ENCODE measurements at regions not wholly inside any gene's neighbourhood (a gene's known extent, or its start where the extent isn't known, plus 50 kb on each side); places are given as distances from the start of the nearest gene placed in this dataset.
"Not testable (repeated sequence)": the region's sequence is repeated elsewhere in the genome, so short reads cannot be mapped to it uniquely, and the experiment has no call there.

DNA sequence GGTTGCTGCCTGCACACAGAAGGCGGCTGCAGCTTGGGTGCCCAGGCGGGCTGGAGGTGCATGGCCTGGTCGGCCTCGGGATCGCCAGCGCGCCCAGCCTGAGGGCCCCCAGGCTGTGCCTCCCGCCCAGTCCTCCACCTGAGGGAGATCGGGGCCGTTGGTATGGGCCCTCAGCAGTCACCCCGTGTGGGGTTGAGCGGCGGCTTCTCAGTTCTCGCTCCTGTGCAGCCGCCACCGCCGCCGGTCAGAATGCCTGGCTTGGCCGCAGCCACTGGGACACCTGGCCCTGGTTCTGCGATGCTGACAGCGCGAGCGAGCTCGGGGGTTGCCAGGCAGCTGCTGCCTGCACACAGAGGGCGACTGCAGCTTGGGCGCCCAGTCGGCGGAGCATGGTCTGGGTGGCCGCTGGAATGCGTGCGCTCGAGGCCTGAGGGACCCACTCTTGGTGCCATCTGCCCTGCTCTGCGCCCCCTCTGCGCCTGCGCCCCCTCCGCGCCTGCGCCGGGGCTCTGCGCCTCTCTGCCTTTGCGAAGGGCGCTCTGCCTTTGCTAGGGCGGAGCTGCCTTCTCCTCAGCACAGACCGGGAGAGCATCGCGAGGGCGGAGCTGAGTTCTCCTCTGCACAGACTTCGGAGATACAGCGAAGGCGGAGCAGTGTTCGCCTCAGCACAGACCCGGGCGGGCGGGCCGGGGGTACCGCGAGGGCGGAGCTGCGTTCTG is 84.6 kb upstream of the ZNG1F start:
- RAD21 ChIA-PET (ENCODE audit: low non-redundant PET in 1 of 2, low total read pairs in 2 of 2, uncharacterized antibody in 2 of 2, unreplicated experiment in 2 of 2); H3K27ac ChIP-seq (ENCODE audit: low read depth, low read length); POLR2A ChIA-PET; DNase-seq (ENCODE audit: low read depth, low spot score); H3K4me1 ChIP-seq (ENCODE audit: control insufficient read depth in 1 of 2, insufficient read depth in 2 of 2, low read length in 2 of 2); H3K4me2 ChIP-seq (ENCODE audit: low read length); H3K4me3 ChIP-seq (replicated peaks in 1 of 2; ENCODE audit: low read depth in 1 of 2, low read length in 2 of 2); H3K79me2 ChIP-seq (ENCODE audit: insufficient read depth, low read length); BruUV-seq (replicated peaks); H3K36me3 ChIP-seq (ENCODE audit: control insufficient read depth in 1 of 2, insufficient read depth in 2 of 2, low read length in 2 of 2); intact Hi-C loops (cut with micrococcal nuclease); CTCF ChIA-PET; H3K27me3 ChIP-seq (ENCODE audit: insufficient read depth, low read length); H3K9me2 ChIP-seq (ENCODE audit: insufficient read depth); H3K9me3 ChIP-seq (ENCODE audit: control insufficient read depth in 1 of 2, insufficient read depth in 1 of 2, low read depth in 1 of 2, low read length in 2 of 2); H2AFZ ChIP-seq (ENCODE audit: low read depth, low read length, poor library complexity, severe bottlenecking); H3K9ac ChIP-seq (ENCODE audit: low read length); H4K20me1 ChIP-seq (ENCODE audit: insufficient read depth): not testable (repeated sequence)
- ATAC-seq = 0 out of 2 replicates have a peak, but pooled peaks have one; percentile 49

- not testable (repeated sequence) for H2AFZ ChIP-seq (ENCODE audit: low read depth, low read length, poor library complexity, severe bottlenecking)
Observed at GRCh38 chr9:41272879-41273548, 83.9 kb upstream of the ZNG1F start.

GRCh38 chr9:41270992-41271391 is 81.9 kb upstream of the ZNG1F start:
- H3K4me1 ChIP-seq (ENCODE audit: control insufficient read depth in 1 of 2, insufficient read depth in 2 of 2, low read length in 2 of 2); BruUV-seq (replicated peaks); H3K4me2 ChIP-seq (ENCODE audit: low read length); DNase-seq (ENCODE audit: low read depth, low spot score); H3K36me3 ChIP-seq (ENCODE audit: control insufficient read depth in 1 of 2, insufficient read depth in 2 of 2, low read length in 2 of 2); CTCF ChIA-PET; RAD21 ChIA-PET (ENCODE audit: low non-redundant PET in 1 of 2, low total read pairs in 2 of 2, uncharacterized antibody in 2 of 2, unreplicated experiment in 2 of 2); H3K4me3 ChIP-seq (replicated peaks in 1 of 2; ENCODE audit: low read depth in 1 of 2, low read length in 2 of 2); H3K27me3 ChIP-seq (ENCODE audit: insufficient read depth, low read length); ATAC-seq; H3K27ac ChIP-seq (ENCODE audit: low read depth, low read length); intact Hi-C loops (cut with micrococcal nuclease); H2AFZ ChIP-seq (ENCODE audit: low read depth, low read length, poor library complexity, severe bottlenecking); H3K9me2 ChIP-seq (ENCODE audit: insufficient read depth); H3K79me2 ChIP-seq (ENCODE audit: insufficient read depth, low read length); H4K20me1 ChIP-seq (ENCODE audit: insufficient read depth); POLR2A ChIA-PET; H3K9me3 ChIP-seq (ENCODE audit: control insufficient read depth in 1 of 2, insufficient read depth in 1 of 2, low read depth in 1 of 2, low read length in 2 of 2); H3K9ac ChIP-seq (ENCODE audit: low read length): not testable (repeated sequence)

More at GRCh38 chr9:41272879-41273548, 83.9 kb upstream of the ZNG1F start:
- H3K9ac ChIP-seq (ENCODE audit: low read length); H3K4me3 ChIP-seq (replicated peaks in 1 of 2; ENCODE audit: low read depth in 1 of 2, low read length in 2 of 2); H3K4me2 ChIP-seq (ENCODE audit: low read length); H3K79me2 ChIP-seq (ENCODE audit: insufficient read depth, low read length); RAD21 ChIA-PET (ENCODE audit: low non-redundant PET in 1 of 2, low total read pairs in 2 of 2, uncharacterized antibody in 2 of 2, unreplicated experiment in 2 of 2); BruUV-seq (replicated peaks); H4K20me1 ChIP-seq (ENCODE audit: insufficient read depth); DNase-seq (ENCODE audit: low read depth, low spot score); H3K4me1 ChIP-seq (ENCODE audit: control insufficient read depth in 1 of 2, insufficient read depth in 2 of 2, low read length in 2 of 2); H3K27me3 ChIP-seq (ENCODE audit: insufficient read depth, low read length); H3K9me2 ChIP-seq (ENCODE audit: insufficient read depth); H3K36me3 ChIP-seq (ENCODE audit: control insufficient read depth in 1 of 2, insufficient read depth in 2 of 2, low read length in 2 of 2); ATAC-seq; H3K27ac ChIP-seq (ENCODE audit: low read depth, low read length); POLR2A ChIA-PET; H3K9me3 ChIP-seq (ENCODE audit: control insufficient read depth in 1 of 2, insufficient read depth in 1 of 2, low read depth in 1 of 2, low read length in 2 of 2); intact Hi-C loops (cut with micrococcal nuclease); CTCF ChIA-PET: not testable (repeated sequence)

- H3K79me2 ChIP-seq (ENCODE audit: insufficient read depth, low read length); BruUV-seq (replicated peaks); H3K27me3 ChIP-seq (ENCODE audit: insufficient read depth, low read length); H3K4me1 ChIP-seq (ENCODE audit: control insufficient read depth in 1 of 2, insufficient read depth in 2 of 2, low read length in 2 of 2); H4K20me1 ChIP-seq (ENCODE audit: insufficient read depth); ATAC-seq; H3K36me3 ChIP-seq (ENCODE audit: control insufficient read depth in 1 of 2, insufficient read depth in 2 of 2, low read length in 2 of 2); DNase-seq (ENCODE audit: low read depth, low spot score); H3K27ac ChIP-seq (ENCODE audit: low read depth, low read length); H3K9me3 ChIP-seq (ENCODE audit: control insufficient read depth in 1 of 2, insufficient read depth in 1 of 2, low read depth in 1 of 2, low read length in 2 of 2); RAD21 ChIA-PET (ENCODE audit: low non-redundant PET in 1 of 2, low total read pairs in 2 of 2, uncharacterized antibody in 2 of 2, unreplicated experiment in 2 of 2); POLR2A ChIA-PET; H2AFZ ChIP-seq (ENCODE audit: low read depth, low read length, poor library complexity, severe bottlenecking); H3K4me2 ChIP-seq (ENCODE audit: low read length); H3K9ac ChIP-seq (ENCODE audit: low read length); H3K9me2 ChIP-seq (ENCODE audit: insufficient read depth); CTCF ChIA-PET; intact Hi-C loops (cut with micrococcal nuclease); H3K4me3 ChIP-seq (replicated peaks in 1 of 2; ENCODE audit: low read depth in 1 of 2, low read length in 2 of 2): not testable (repeated sequence)
Observed at GRCh38 chr9:41269471-41269870, 80.4 kb upstream of the ZNG1F start.

All from HCT116 (cell line).